ENCODE measurements at regions not wholly inside any gene's neighbourhood (a gene's known extent, or its start where the extent isn't known, plus 50 kb on each side); places are given as distances from the start of the nearest gene placed in this dataset.

- no peak for DNase-seq (ENCODE audit: low spot score)
These were observed 134.1 kb upstream of the TCERG1L start for GRCh38 chr10:131445623-131446022.

- no peak for DNase-seq (ENCODE audit: low spot score)
These were observed 134.7 kb upstream of the TCERG1L start for GRCh38 chr10:131446171-131446570.

DNA sequence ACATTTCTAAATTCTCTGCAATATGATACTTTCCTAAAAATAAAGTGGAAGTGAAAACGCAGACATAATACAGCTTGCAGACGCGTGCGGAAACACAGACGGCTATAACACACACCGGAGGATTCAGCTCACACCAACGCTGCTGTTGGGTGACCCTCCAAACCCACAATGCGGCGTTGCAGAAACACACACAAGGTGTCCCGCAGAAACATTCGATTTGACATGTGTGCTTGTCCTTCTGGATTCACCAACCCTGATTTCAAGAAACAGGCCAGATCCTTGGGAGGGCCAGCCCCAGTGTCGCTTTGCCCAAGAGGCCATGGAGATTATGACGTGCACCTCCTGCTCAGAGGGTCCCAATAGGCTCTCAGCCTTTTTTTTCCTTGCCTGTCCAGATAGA lies 136.7 kb upstream of the TCERG1L start:
- no peak for DNase-seq (ENCODE audit: low spot score)

- DNase-seq (ENCODE audit: low spot score): no peak
These were observed 137.4 kb upstream of the TCERG1L start for GRCh38 chr10:131448883-131449282.

GRCh38 chr10:131450216-131450765 lies 138.8 kb upstream of the TCERG1L start:
- no peak for DNase-seq (ENCODE audit: low spot score)

GRCh38 chr10:131451407-131452015 lies 140.0 kb upstream of the TCERG1L start:
- no peak for DNase-seq (ENCODE audit: low spot score)

DNA sequence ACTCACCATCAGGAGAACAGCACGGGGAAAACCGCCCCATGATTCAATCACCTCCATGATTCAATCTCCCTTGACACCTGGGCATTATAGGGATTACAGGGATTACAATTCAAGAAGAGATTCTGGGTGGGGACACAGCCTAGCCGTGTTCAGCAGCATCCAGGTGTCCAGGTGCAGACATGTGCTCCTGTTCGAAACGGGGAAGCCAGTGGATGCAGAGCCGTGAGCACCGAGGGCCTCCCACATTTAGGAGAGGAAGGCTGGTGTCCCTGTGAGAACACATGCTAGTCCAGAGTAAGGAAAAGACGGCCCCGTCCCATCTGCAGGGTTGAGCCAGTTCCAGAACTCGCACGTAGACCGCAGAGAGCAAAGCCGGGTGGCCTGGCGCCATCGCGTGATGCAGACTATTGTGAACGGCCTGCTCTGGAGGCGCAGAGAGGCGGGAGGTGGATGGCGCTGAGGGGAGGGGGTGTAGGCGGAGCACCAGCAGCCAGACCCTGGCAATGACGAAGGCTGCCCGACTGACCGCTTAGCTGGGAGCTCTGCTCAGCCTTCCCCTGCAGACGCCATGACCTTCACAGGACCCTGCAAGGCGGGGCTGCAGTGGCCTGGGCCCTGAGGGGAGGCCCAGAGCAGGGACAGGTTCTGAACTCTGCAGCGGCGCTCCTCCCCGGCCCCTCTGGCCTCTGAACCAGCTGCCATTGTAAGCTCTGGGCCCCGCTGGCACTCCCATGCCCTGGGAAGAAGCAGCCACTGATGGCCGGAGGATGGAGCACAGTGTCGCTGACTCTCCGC lies 141.6 kb upstream of the TCERG1L start:
- DNase-seq (ENCODE audit: low spot score): no peak

DNA sequence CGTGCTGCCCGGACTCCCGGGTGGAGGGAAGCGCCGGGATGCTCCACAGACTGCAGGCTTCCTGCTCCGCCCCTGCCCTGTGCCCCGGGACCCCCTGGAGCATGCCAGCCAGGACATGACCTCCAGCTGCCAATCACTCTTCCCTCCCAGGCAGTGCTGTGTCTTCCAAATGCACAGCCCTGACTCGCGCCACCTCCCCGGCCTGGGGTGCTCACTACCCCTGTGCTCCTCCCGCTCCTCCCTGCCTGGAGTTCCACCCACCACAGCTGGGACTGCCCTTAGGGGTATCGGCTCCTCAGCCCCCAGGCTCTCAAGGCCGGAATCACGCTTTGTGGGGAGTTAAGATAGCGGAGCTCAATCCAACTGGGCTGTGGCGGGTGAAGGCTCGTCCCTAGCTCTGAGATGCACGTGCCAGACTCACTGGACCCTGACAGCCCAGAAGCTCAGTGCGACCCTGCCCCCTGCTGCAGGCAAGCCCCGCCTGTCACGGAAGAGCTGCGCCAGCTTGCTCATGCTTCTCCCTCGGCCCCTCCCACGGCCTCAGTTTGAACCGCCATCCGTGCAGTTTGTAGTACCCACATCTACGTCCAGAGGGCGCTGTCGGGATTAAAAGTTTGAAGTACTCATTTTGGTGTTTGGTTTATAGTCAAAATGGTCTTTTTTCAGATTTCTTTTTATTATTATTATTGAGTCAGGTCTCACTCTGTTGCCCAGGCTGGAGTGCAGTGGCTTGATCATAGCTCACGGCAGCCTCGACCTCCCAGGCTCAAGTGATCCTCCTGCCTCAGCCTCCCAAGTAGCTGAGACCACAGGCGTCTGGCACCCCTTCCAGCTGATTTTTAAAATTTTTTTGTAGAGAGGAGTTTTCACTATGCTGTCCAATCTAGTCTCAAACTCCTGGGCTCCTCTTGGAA lies 142.5 kb upstream of the TCERG1L start:
- DNase-seq (ENCODE audit: low spot score): peak; percentile 72

DNA sequence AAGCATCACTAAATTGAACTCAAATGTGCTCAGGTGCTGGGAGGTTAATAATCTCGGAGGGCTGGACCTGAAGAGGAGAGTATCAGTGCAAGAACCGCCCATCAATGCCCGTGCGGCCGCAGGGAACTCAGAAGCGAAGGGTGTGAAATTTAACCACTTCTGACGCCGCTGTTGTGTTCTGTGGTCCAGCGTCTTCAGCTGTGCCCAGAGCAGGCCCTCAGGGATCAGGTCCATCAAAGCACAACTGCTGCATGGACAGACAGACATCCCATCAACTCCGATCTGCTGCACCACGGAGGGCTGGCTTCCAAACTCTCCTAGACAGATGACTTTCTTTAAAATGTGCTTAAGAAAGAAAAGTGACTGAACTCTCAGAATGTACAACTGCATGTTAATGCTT lies 144.9 kb upstream of the TCERG1L start:
- no peak for DNase-seq (ENCODE audit: low spot score)

GRCh38 chr10:131461093-131461492 lies 149.6 kb upstream of the TCERG1L start:
- DNase-seq (ENCODE audit: low spot score): no peak

- DNase-seq (ENCODE audit: low spot score): no peak
These were observed 153.3 kb upstream of the TCERG1L start for GRCh38 chr10:131464789-131465188.

- no peak for DNase-seq (ENCODE audit: low spot score)
These were observed 158.0 kb upstream of the TCERG1L start for GRCh38 chr10:131469551-131469950.

- DNase-seq (ENCODE audit: low spot score): no peak
These were observed 162.1 kb upstream of the TCERG1L start for GRCh38 chr10:131473645-131474044.

GRCh38 chr10:131474416-131474815 lies 162.9 kb upstream of the TCERG1L start:
- no peak for DNase-seq (ENCODE audit: low spot score)

DNA sequence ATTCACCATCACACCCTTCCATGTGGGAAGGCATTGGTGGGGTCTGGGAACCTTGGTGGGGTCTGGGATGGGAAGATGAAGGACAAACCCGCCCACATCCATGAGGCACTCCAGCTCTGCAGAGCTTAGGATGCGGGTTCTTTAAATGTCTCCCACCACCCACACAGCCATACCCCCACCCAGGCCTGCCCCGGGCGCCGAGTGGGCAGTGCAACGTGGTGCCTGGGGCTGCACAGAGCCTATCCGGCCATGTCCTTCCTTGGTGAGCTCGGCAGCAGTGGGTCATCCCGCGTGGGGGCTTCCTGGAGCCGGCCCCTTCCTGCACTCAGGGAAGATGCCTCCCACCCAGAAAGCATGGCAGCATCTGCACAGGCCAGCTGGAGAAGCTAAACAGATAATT lies 163.5 kb upstream of the TCERG1L start:
- no peak for DNase-seq (ENCODE audit: low spot score)

DNA sequence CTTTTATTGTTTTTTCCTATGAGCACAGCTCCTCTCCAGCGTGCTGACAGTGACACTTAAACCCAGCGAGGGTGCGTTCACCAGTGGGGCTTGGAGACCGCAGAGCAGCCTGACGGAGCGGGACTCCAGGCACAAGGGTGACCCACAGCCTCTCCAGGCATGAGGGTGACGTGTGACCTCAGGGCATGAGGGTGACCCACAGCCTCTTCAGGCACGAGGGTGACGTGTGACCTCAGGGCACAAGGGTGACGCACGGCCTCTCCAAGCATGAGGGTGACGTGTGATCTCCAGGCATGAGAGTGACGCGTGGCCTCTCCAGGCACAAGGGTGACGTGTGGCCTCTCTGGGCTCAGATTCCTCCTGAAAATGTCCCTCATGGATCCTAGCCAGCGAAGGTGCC lies 164.3 kb upstream of the TCERG1L start:
- no peak for DNase-seq (ENCODE audit: low spot score)

DNA sequence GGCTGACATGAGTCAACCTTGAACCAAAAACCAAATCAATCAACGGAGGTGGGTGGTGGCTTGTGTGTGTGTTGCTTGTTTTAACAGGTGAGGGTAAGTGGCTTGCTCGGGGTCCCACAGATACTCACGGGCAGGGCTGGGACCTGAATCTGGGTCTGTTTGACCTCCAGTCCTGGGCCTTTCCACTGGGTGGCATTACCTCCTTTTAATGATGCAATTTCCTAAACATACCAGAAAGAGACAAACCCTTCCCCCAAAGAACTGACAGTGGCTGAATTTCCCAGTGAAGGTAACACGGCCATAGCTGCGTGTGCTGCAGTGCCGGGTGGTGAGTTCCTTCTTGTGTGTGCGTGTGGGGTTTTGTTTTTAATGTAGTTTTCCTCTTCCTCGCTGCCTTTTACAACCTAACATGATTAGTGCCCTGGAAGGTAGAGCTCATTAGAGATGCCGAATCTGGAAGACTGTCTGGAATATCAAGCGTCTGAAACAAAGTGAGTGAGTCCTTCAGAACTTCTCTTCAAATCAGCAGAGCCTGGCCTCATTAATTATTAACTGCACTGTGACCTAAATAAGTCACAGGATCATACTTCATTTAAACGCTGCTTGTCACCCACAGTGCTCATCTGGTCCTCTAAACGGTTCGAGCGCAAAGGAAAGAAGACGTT lies 166.1 kb upstream of the TCERG1L start:
- no peak for DNase-seq (ENCODE audit: low spot score)

DNA sequence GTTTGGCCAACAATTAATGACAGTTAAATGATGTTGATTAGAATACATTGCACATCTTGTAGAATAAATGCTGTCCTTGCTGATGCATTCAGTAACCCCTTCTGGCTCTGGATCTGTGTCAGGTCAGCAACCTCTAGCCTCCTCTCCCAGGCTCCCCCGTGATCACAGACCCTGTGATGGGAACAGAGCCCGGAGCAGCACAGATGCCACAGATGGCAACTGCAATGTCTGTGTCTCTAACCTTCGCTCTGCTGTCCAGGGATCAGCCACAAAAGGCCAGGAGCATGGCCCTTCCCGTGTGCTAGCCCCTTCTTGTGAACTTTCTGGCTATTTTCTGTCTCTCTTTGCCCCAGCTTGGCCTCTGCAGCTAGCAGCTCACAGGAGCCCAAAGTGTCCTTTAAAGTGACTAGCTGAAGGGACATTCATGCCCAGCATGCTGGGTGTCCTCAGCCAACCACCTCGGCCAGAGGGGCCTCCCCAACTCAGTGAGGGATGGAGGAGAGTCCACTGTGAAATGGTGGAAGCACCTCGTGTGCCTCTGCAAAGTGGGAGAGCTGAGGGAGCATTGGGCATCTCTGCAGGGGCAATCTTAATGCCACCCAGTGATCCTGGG lies 167.0 kb upstream of the TCERG1L start:
- DNase-seq (ENCODE audit: low spot score): no peak

GRCh38 chr10:131480066-131480465 lies 168.5 kb upstream of the TCERG1L start:
- no peak for DNase-seq (ENCODE audit: low spot score)

DNA sequence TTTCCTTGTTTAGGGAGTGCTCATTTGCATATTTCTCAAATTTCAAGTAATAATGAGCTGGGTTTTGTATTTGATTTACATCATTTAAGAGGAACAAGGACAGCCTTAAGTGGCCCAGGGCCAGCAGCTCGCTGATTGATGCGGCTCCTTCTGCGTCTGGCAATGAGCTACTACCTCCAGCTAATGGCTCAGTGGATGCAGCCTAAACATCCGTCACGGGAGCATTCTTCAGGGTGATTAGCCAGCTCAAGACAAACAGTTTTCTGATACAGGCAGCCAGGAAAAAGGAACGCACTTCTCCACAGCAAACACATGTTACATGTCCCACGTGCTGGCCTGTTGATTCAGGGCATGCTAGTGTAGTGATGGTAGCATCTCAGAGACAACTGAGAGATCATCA lies 169.3 kb upstream of the TCERG1L start:
- DNase-seq (ENCODE audit: low spot score): no peak

DNA sequence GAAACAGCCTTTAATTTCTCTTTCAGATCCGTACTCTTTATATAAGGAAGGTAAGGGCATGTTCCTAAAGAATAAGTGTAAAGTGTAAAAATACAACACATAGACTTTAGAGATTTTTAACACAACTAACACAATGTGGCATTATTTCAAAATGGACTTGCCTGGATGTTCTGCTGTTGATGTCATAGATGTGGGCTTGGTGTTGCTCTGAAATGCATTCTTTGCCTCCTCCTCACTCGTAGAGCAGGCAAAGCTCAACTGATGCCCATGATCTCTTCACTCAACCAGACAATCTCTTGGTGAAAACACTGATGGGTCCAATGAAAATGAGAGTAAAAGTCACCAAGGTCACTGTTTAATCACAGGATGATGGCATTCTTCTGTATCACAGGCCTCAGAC lies 174.2 kb upstream of the TCERG1L start:
- DNase-seq (ENCODE audit: low spot score): no peak

GRCh38 chr10:131487822-131488221 lies 176.3 kb upstream of the TCERG1L start:
- DNase-seq (ENCODE audit: low spot score): no peak

Measured in activated CD4-positive, alpha-beta T cell treated with anti-CD3 and anti-CD28 coated beads, Interleukin-2, Interleukin-4, amounts not matched to agents 100 ng/mL and 50 ng/mL, durations not matched to agents 16 hours and 8 hours (primary cell).